Activated CD8-positive, alpha-beta memory T cell treated with anti-CD3 and anti-CD28 coated beads, Interleukin-2, amount 50 U/mL, for 24 hours (primary cell): ENCODE measurements at regions not wholly inside any gene's neighbourhood (a gene's known extent, or its start where the extent isn't known, plus 50 kb on each side); places are given as distances from the start of the nearest gene placed in this dataset.
"Not testable (repeated sequence)": the region's sequence is repeated elsewhere in the genome, so short reads cannot be mapped to it uniquely, and the experiment has no call there.

ENCODE experiments used
- DNase-seq: peaks from one replicate; pipeline ENCODE4 v3.0.0-alpha.2; 2020; ENCODE audit errors: extremely low read depth

- no peak for DNase-seq
Observed at GRCh38 chr7:68699090-68699711, 899.1 kb upstream of the AUTS2 start.

GRCh38 chr7:68700414-68700813 is 897.9 kb upstream of the AUTS2 start:
- no peak for DNase-seq

- DNase-seq: no peak
Observed at GRCh38 chr7:68706291-68706690, 892.0 kb upstream of the AUTS2 start.

GRCh38 chr7:68707159-68707558 is 891.1 kb upstream of the AUTS2 start:
- DNase-seq: no peak

- no peak for DNase-seq
Observed at GRCh38 chr7:68707958-68708357, 890.3 kb upstream of the AUTS2 start.

- DNase-seq: no peak
Observed at GRCh38 chr7:68712956-68713495, 885.2 kb upstream of the AUTS2 start.

GRCh38 chr7:68714135-68714534 is 884.1 kb upstream of the AUTS2 start:
- DNase-seq: not testable (repeated sequence)

GRCh38 chr7:68715907-68716306 is 882.4 kb upstream of the AUTS2 start:
- DNase-seq: no peak

- no peak for DNase-seq
Observed at GRCh38 chr7:68717176-68717575, 881.1 kb upstream of the AUTS2 start.

- no peak for DNase-seq
Observed at GRCh38 chr7:68718097-68718551, 880.2 kb upstream of the AUTS2 start.

GRCh38 chr7:68720697-68721096 is 877.6 kb upstream of the AUTS2 start:
- DNase-seq: no peak

- no peak for DNase-seq
Observed at GRCh38 chr7:68722044-68722443, 876.2 kb upstream of the AUTS2 start.

GRCh38 chr7:68724965-68725364 is 873.3 kb upstream of the AUTS2 start:
- no peak for DNase-seq

GRCh38 chr7:68725843-68726785 is 872.2 kb upstream of the AUTS2 start:
- DNase-seq: no peak

- not testable (repeated sequence) for DNase-seq
Observed at GRCh38 chr7:68728720-68729119, 869.6 kb upstream of the AUTS2 start.

GRCh38 chr7:68729371-68729770 is 868.9 kb upstream of the AUTS2 start:
- no peak for DNase-seq

- DNase-seq: no peak
Observed at GRCh38 chr7:68730194-68730593, 868.1 kb upstream of the AUTS2 start.

GRCh38 chr7:68730964-68731363 is 867.3 kb upstream of the AUTS2 start:
- no peak for DNase-seq

- no peak for DNase-seq
Observed at GRCh38 chr7:68733219-68734153, 864.8 kb upstream of the AUTS2 start.

- no peak for DNase-seq
Observed at GRCh38 chr7:68734431-68734830, 863.8 kb upstream of the AUTS2 start.

GRCh38 chr7:68739306-68739705 is 859.0 kb upstream of the AUTS2 start:
- DNase-seq: no peak

GRCh38 chr7:68744036-68744435 is 854.2 kb upstream of the AUTS2 start:
- DNase-seq: no peak
